ENCODE measurements at regions not wholly inside any gene's neighbourhood (a gene's known extent, or its start where the extent isn't known, plus 50 kb on each side); places are given as distances from the start of the nearest gene placed in this dataset.

DNA sequence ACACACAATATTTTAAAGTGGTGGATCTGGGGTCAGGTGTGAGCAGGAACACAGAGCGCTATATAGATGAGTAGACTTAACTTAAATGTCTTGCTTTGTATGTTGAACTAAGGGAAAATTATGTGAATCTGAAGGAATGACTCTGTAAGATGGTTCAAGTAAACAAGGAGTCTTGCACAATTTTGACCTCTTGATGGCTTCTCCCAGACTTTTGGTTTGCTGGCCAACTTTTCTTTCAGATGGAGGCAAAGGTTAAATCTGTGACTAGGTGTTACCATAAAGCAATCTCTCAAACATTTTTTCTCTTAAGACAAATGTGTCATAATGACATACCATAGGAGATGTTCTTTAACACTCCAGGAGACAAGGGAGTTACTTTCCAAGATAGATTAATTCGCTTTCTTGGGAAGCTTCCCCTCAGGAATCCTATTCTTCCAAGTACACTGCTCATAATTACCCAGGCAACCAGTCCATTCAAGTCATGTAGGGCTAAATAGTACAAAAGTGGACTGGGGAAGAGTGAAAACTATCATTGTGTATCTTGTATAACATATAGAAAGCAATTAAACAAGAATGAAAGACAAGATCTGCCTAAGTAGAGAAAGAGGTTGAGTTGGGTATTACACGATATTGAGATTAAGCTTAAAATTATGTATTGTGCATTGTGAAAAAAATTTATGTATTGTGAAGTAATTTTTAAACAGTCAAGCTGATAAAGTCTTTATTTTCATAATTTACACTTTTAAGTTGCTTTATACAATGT lies 60.3 kb upstream of the SLC27A6 start:
- DNase-seq, result no peak

DNA sequence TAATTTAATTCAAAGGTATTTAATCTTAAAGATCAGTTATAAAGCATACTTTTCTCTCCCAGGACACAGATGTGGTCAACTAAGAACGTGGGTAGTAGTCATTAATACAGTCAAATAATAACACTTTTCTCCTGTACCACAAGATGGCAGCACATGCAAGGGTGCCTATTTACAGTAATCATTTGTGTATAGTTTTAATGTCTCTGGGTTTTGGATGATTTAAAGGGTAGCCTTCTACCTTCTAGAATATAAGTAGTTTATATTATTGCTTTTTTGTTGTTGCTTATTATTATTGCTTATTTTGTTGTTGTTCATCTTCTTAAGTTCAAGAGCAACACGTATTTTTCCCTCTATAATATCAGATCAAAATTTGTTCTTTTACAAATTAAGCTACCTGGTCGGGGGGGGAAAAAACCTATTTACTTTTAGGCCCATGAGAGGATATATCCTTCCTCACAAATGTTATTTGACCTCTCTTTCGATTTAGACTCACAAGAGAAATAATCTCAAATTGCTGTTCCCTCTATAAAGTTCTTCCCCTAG lies 59.6 kb upstream of the SLC27A6 start:
- peak; percentile 20 to 74 (median 51) for DNase-seq

DNA sequence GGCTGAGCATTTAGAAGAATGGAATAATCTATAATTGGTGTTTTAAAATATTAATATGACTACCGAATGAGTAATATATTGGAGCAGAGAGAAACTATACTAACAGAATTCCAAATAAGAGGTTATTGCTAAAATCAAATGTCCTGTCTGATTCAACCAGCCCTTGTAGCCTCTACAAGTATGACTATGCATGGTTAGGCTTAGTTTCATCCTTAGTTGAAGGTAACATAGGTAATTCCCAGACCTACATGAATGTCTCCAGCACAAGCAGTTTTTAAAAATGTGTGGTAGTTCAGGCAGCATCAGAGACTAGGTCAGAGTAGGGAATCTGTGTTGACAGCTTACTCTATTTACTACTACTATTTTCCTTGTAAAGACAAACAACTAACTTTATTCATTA lies 51.7 kb upstream of the SLC27A6 start:
- no peak for DNase-seq
